Left renal cortex interstitium (tissue), 4 donors: ENCODE measurements at regions not wholly inside any gene's neighbourhood (a gene's known extent, or its start where the extent isn't known, plus 50 kb on each side); places are given as distances from the start of the nearest gene placed in this dataset.
A peak's percentile ranks its signal among the peaks of the same experiment; 100 is the strongest.
"Not testable (repeated sequence)": the region's sequence is repeated elsewhere in the genome, so short reads cannot be mapped to it uniquely, and the experiment has no call there.

Experiments
- DNase-seq, 4 donors: peaks; one replicate each; pipeline ENCODE4 v3.0.0-alpha.2; 2013; ENCODE audit warnings: low read depth in 4 of 4, low spot score in 2 of 4, missing footprints in 1 of 4

GRCh38 chrX:125193921-125194320 is 125.8 kb upstream of the TEX13C start:
- DNase-seq = no peak

DNA sequence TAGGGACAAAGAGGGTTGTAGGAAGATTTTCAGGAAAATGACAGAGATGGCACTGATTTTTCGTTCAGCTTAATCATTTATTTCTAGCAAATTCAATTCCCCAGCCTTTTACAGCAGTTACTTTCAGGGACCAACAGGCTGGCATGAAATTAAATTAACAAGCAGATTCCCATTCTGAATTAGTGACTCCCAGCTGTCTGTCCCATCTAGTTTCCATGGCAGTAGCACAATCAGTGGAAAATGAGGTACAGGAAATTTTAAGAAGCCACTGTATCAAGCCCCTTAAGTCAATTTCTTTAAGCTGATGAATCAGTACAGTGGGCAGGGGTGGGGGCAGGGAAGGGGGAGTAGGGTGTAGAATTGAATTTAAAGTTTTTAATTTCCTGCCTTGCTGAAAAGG is 121.1 kb upstream of the TEX13C start:
- DNase-seq = no peak

DNA sequence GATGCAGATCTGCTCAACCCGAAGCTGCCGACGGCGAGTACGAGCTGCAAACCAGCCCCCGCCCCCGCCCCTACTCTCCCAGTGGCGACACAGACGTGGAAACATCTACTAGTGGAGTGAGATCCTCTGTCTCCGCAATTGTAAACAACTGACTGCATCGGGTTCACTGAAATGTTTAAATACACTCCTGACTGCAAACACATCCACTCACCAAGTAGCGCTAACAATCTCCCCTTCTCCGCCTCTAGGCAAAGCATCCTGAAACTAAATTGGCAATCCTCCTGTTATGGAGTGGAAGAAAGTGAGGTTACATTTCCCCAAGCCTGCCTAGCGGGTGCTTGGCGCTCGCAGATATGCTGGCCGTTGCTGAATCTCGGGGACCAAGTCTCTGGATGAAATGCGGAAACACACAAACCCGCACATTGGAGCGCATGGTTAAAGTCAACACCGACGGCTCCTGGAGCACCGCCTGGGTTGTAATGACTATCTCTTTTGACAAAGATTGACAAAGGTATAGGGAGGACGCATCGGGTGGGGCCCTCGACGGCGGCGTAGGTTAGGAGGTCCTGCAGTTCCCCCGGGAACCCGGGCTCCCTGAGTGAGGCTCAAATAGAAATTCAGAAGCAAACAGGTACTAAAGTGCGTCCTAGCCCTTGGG is 117.0 kb upstream of the TEX13C start:
- DNase-seq = peak in 2 of 4 donors; percentile 4 to 8

DNA sequence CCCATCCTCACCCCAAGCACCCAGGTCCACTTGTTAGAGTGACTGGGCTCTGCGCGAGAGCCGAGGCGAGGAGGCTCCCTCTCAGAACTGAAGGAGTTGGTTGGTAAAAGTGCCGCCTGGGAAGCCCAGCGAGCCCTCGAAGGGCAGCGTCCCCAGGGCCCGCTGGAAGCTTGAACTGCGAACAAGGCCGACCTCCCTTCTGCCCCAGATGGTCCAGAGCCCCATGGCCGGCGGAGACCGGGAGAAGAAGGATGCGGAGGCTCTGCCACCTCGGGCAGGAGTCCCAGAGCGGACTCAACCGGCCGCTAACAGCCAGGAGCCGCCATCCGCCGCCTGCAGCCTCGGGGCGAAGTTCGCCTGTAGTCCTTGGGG is 116.3 kb upstream of the TEX13C start:
- DNase-seq = no peak

DNA sequence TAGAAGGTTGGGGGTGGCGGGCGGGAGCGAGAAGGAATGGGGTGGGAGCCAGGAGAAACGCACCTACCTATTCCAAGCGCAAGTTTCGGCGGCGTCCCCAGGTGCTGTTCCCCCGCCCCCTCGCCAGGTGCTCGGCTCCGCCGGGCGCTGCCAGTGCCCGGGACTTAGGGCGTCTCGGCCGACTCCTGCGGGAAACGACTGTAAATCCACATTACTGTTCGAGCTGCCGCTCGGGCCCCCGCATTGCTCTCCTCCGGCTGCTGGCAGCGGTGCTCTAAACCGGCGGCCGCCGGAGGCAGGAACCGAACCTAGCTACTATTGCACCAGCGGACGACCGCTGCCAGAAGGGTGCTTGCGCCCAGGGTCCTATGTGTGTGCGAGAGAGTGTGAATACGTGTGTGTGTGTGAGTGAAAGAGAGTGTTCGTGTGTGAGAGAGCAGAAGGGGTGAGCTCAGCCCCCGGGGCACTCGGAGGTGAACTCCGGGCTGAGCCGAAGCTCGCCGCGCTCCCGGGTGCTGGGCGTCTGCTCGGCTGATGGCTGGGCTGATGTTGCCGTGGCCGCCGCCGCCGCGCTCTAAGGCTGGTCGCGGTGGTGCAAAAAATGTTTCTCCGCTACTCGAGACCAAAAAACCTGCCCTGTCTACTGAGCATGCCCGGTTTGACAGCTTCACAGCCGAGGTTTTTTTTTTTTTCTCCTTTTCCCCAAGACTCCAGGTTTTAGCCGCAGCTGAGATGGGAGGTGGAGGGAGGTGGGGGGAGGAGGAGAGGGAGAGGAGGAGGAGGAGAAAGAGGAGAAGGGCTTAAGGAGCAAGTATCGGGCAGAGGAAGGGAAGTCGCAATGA is 115.7 kb upstream of the TEX13C start:
- peak in 1 of 4 donors; percentile 31 for DNase-seq

DNA sequence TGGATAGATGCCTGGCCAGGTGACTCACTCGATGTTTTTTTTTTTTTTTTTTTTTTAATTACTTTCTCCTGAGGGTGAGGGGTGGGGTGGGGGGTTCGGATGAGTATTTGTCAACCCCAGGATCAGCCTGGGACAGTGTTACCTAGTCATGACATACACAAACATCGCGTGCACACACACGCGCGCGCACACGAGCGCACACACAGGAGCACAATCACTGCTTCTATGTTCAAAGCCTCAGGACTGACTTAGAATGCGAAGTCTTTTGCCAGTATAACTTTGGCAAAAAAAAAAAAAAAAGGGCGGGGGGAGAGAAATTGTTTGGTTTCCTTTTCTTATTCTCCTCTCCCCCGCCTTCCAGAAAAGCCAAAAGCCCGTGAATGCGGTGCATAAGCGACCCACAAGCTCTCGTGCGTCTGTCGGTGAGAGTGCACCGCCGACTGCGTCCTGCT is 115.0 kb upstream of the TEX13C start:
- DNase-seq = no peak

- peak; percentile 49 to 60 (median 54) for DNase-seq
These were observed 114.3 kb upstream of the TEX13C start for GRCh38 chrX:125205133-125205917.

GRCh38 chrX:125205918-125206665 is 113.6 kb upstream of the TEX13C start:
- DNase-seq = peak in 2 of 4 donors; percentile 7 to 11

DNA sequence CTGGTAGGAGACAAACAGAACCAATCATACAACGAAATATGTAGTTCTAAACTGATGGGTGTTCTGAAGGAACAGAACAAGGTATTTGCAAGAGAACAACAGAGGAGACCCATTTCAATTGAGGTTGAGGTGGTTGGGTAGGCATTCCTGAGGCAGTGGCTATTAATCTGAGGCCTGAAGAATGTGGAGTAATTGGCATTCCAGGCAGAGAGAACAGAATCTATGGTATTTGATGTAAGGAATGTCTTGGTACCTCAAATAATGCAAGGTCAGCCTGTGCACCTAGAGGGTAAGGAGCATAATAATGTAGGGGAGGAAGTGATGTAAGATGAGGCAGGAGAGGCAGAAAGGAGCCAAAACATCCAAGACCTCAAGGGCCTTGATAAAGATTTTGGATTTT is 109.5 kb upstream of the TEX13C start:
- DNase-seq = no peak

DNA sequence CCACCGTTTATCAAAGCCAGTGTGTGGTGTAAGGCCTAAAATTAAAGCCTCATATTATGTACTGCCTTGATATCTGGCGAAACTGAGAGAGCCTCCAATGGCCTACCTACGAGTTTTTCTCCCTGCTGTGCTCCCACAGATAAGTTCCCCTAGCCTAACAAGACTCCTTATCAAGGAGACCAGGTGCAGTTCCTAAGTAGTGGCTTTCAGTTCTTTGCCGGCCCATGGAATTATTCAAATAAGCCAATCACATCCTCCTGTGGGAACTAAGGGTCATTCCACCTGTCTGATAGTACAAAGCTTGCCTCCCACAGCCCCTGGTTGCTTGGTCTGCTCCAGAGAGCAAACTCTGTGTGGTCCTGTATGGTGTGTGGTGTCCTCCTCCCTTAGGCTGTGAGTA is 99.8 kb upstream of the TEX13C start:
- DNase-seq = no peak

DNA sequence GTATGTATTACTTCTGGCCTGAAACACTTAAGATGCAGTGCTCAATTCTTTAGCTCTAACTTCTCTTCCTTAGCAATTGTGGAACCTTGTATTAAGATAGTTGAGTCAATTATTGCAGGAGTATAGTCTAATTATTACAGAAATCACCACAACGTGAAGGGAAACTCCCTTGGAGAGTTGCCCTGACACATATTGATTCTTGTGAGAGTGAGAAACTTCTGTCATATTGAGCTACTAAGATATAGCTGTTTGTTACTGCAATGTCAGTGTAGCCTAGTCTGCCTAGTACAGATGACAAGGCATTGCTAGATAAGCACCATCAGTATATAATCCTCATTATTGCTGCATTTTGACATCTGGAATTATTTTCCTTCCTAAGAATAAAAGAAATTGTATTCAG is 82.7 kb upstream of the TEX13C start:
- DNase-seq = no peak

DNA sequence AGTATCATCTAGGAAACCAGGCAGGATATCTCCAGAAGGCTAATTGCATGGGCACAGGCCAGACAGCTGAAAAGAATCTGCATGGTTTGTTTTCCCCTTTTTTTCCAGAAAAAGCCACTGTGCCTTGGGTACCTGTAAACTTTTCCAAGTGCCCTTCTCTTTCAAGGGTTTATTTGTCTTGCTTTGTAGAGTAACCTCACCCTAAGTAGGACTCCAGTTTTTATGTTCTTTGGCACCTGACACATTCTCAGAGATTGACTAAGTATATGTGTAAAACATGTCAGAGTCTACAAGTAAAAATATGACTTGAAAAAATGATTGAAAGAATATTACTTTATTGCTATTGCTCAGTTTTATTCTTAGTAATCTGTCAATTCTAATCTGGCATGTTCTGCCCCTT is 70.7 kb upstream of the TEX13C start:
- no peak for DNase-seq

- not testable (repeated sequence) for DNase-seq
These were observed 63.9 kb upstream of the TEX13C start for GRCh38 chrX:125255759-125256158.

GRCh38 chrX:125262836-125263235 is 56.8 kb upstream of the TEX13C start:
- DNase-seq = no peak

GRCh38 chrX:125266153-125266660 is 53.5 kb upstream of the TEX13C start:
- no peak for DNase-seq
